ENCODE measurements at regions not wholly inside any gene's neighbourhood (a gene's known extent, or its start where the extent isn't known, plus 50 kb on each side); places are given as distances from the start of the nearest gene placed in this dataset.

GRCh38 chr1:53394306-53394705, 64.9 kb upstream of the DMRTB1 start:
- no peak overlapping the region for H3K4me3 Mint-ChIP-seq (ENCODE audit: unreplicated experiment)
- no peaks in the 10 kb centered on the region for H3K36me3 Mint-ChIP-seq (ENCODE audit: insufficient read depth, unreplicated experiment)
- H3K9me3 Mint-ChIP-seq (ENCODE audit: unreplicated experiment), result no peaks in the 10 kb centered on the region
- peaks cover 13% of the 10 kb centered on the region for H3K27me3 Mint-ChIP-seq (ENCODE audit: insufficient read depth, unreplicated experiment)
- CTCF ChIA-PET, result interaction anchor here (0.8 to 16.0 kb wide), 7 partner anchors 9 to 133 kb away, joined by 4 to 227 read pairs (median 7); no protein-coding TSS in a partner anchor
- no peak for TF ChIP-seq CTCF (IDR thresholded peaks at IDR 0.05; ENCODE audit: unreplicated experiment)
- POLR2A ChIA-PET, result interaction anchor here (2.4 kb wide), 1 partner anchor 116 kb away, joined by 10 read pairs; no protein-coding TSS in a partner anchor
- intact Hi-C loops (cut with micrococcal nuclease), result no loop called here
- BruUV-seq (replicated peaks), result no TSS peak
- peaks cover 6% of the 10 kb centered on the region for H3K4me1 Mint-ChIP-seq (ENCODE audit: insufficient read depth, unreplicated experiment)
- no peak overlapping the region for H3K27ac Mint-ChIP-seq (ENCODE audit: low read depth, unreplicated experiment)
- DNase-seq (ENCODE audit: unreplicated experiment), result no peak

- no TSS peak for BruUV-seq (replicated peaks)
- H3K4me3 Mint-ChIP-seq (ENCODE audit: unreplicated experiment), result no peak overlapping the region
- intact Hi-C loops (cut with micrococcal nuclease), result no loop called here
- no peak overlapping the region for H3K27ac Mint-ChIP-seq (ENCODE audit: low read depth, unreplicated experiment)
- H3K36me3 Mint-ChIP-seq (ENCODE audit: insufficient read depth, unreplicated experiment), result no peaks in the 10 kb centered on the region
- ChIA-PET POLR2A (no interaction called here), CTCF (interaction anchor here (0.5 to 16.0 kb wide), 5 partner anchors 17 to 337 kb away, joined by 3 to 227 read pairs (median 4); no protein-coding TSS in a partner anchor)
- no peaks in the 10 kb centered on the region for H3K4me1 Mint-ChIP-seq (ENCODE audit: insufficient read depth, unreplicated experiment)
- no peaks in the 10 kb centered on the region for H3K9me3 Mint-ChIP-seq (ENCODE audit: unreplicated experiment)
- TF ChIP-seq CTCF (IDR thresholded peaks at IDR 0.05; ENCODE audit: unreplicated experiment), result no peak
- peaks cover 13% of the 10 kb centered on the region for H3K27me3 Mint-ChIP-seq (ENCODE audit: insufficient read depth, unreplicated experiment)
- no peak for DNase-seq (ENCODE audit: unreplicated experiment)
These were observed 63.5 kb upstream of the DMRTB1 start for GRCh38 chr1:53395671-53396215.

GRCh38 chr1:53396573-53397268, 62.5 kb upstream of the DMRTB1 start:
- intact Hi-C loops (cut with micrococcal nuclease), result no loop called here
- DNase-seq (ENCODE audit: unreplicated experiment), result no peak
- no peaks in the 10 kb centered on the region for H3K36me3 Mint-ChIP-seq (ENCODE audit: insufficient read depth, unreplicated experiment)
- no peaks in the 10 kb centered on the region for H3K9me3 Mint-ChIP-seq (ENCODE audit: unreplicated experiment)
- H3K4me3 Mint-ChIP-seq (ENCODE audit: unreplicated experiment), result no peak overlapping the region
- CTCF ChIA-PET, result interaction anchor here (0.6 to 16.0 kb wide), 4 partner anchors 16 to 131 kb away, joined by 3 to 227 read pairs (median 4); no protein-coding TSS in a partner anchor
- no peak for TF ChIP-seq CTCF (IDR thresholded peaks at IDR 0.05; ENCODE audit: unreplicated experiment)
- H3K27ac Mint-ChIP-seq (ENCODE audit: low read depth, unreplicated experiment), result no peak overlapping the region
- H3K4me1 Mint-ChIP-seq (ENCODE audit: insufficient read depth, unreplicated experiment), result no peaks in the 10 kb centered on the region
- peaks cover 13% of the 10 kb centered on the region for H3K27me3 Mint-ChIP-seq (ENCODE audit: insufficient read depth, unreplicated experiment)
- POLR2A ChIA-PET, result no interaction called here
- no TSS peak for BruUV-seq (replicated peaks)

- Mint-ChIP-seq H3K9me3 (ENCODE audit: unreplicated experiment) (no peaks in the 10 kb centered on the region), H3K27ac (ENCODE audit: low read depth, unreplicated experiment) (no peak overlapping the region), H3K36me3 (ENCODE audit: insufficient read depth, unreplicated experiment) (no peaks in the 10 kb centered on the region), H3K27me3 (ENCODE audit: insufficient read depth, unreplicated experiment) (peaks cover 13% of the 10 kb centered on the region), H3K4me3 (ENCODE audit: unreplicated experiment) (no peak overlapping the region), H3K4me1 (ENCODE audit: insufficient read depth, unreplicated experiment) (no peaks in the 10 kb centered on the region)
- DNase-seq (ENCODE audit: unreplicated experiment), result no peak
- no peak for TF ChIP-seq CTCF (IDR thresholded peaks at IDR 0.05; ENCODE audit: unreplicated experiment)
- ChIA-PET CTCF (interaction anchor here (1.6 to 16.0 kb wide), 2 partner anchors 119 to 132 kb away, joined by 4 to 227 read pairs; no protein-coding TSS in a partner anchor), POLR2A (no interaction called here)
- intact Hi-C loops (cut with micrococcal nuclease), result no loop called here
- BruUV-seq (replicated peaks), result no TSS peak
These were observed 61.1 kb upstream of the DMRTB1 start for GRCh38 chr1:53398091-53398490.
